NCI-H524 (cell line): ENCODE measurements at regions not wholly inside any gene's neighbourhood (a gene's known extent, or its start where the extent isn't known, plus 50 kb on each side); places are given as distances from the start of the nearest gene placed in this dataset.

Experiments
- DNase-seq, 2 experiments: peaks; one replicate each; lab custom pipeline; 2025; lab: John Stamatoyannopoulos, UW

DNA sequence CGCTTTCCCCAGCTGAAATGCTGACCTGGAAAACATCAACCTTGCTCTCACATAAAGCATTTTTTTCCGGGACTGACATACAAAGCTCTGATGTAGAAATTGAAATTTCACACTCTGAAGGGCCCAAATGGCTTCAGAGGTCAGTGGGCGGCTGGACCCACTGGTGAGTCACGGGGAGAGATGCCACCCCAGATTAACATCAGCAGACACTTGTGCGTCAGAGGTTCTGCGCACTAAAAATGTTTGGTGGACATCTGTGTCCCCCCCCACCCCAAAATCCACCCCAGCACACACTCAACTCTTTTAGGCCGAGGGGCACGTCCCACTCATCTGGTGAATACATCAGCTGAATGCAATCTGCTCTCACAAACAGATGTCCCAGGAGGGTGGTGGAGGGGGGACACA is 208.9 kb downstream of the ASB1 start:
- DNase-seq: no peak

GRCh38 chr2:238636269-238637073 is 209.7 kb downstream of the ASB1 start:
- DNase-seq: no peak

GRCh38 chr2:238638100-238638981 is 209.5 kb upstream of the TWIST2 start:
- no peak for DNase-seq

DNA sequence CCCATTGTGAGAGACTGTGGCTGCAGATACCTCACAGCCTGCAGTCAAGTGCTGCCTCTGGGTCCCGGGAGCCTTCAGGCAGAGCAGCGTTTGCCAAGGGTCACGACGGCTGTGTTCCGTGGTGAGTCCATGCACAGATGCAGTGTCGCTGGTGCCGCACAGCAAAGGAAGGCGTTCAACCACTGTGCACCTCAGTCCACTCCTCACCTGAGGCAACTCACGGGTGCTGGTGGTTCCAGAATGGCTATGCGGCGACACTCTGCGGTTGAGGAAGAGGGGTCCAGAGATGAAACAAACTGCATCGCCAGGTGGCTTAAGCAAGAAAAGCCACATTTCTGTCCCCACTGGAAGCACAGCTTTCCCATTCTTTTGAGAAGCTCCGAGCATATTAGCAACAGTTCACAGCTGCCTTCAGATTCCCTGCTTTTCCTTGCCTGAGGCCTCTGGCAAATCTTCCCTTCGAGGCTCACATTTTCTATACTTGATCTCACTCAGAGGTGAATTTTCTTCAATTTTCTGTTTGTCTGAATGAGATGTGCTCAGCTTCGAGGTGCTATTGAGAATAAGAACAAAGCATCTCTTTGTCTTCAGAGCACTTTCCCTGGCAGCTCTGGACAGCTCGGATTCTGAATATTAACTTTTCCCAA is 208.8 kb upstream of the TWIST2 start:
- no peak for DNase-seq

DNA sequence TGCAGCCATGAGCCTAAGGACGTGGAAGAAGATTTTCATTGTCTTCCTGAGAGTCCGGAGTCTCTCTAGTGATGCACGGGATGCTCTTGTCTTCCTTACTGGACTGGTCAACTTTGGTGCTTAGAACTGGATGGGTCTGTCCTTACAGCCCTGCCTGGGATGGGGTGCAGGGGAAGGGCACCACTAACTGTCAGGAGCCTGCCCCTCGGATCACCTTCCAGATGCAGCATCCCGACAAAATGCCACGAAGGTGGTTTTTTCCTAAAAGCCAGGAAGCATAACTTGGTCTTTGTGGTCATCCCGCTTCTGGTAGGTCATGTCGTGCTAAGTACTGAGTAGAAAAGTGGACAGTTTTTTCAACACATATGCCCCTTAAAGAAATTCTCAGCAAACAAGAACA is 207.4 kb upstream of the TWIST2 start:
- no peak for DNase-seq

DNA sequence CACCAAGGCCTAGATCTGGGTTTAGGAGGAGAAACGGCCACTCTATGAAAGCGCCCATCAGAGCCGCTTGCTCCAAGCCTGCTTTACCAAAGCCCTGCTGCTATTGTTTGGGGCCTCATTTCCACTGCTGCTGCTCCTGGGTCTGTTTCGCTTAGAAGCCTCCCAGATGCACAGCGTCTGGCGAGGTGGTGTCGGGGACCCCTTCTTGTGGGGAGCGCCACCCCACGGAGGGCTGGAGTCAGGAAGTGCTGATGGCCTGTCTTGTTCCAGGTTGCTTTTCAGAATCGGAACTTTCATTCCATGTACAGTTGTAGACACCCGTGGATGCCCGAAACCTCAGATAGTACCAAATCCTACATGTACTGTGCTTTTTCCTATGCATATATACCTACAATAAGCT is 204.9 kb upstream of the TWIST2 start:
- no peak for DNase-seq

DNA sequence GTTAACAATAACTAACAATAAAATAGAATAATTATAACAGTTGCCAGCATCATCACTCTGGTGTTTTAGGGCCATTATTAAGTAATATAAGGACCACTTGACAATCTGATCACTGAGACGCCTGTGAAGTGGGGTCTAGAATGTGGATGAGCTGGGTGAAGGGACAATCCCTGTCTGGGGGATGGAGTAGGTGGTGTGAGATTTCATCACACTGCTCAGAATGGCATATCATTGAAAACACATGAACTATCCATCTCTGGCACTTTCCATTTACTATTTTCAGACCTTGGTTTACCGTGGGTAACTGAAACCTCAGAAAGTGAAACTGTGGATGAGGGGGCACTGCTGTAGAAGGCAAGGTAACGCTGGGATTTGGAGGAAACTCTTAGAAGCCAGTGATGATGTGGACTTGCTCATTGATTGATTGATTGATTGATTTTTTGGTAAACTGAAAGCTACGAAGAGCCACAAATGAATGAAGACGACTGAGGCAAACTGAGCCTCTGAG is 204.4 kb upstream of the TWIST2 start:
- no peak for DNase-seq

GRCh38 chr2:238644095-238645081 is 203.5 kb upstream of the TWIST2 start:
- DNase-seq: no peak

DNA sequence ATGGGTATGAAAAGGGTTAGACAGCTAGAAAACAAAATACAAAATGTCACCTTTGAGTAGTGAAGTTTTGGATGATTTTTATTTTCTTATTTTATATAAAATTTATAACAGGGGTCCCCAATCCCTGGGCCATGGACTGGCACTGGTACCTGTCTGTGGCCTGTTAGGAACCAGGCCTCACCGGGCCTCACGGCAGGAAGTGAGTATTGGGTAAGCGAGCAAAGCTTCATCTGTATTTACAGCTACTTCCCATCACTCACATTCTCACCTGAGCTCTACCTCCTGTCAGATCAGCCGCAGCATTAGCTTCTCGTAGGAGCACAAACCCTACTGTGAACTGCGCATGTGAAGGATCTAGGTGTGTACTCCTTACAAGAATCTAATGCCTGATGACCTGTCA is 202.8 kb upstream of the TWIST2 start:
- DNase-seq: no peak

DNA sequence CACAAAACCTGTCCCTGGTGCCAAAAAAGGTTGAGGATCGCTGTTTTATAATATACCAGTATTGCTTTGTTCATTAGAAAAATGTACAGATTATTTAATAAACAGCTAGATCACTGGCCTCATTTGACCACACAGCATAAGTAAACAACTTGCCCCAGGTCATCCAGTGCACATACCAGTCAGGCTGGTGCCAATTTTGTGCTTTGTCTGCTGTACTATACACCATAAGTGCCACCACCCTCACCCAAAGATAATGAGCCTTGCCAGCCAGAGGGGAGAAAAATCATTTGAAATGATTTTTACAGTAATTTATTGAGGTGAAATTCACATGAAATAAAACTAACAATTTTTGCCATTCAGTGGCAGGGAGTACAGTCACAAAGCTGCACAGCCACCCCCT is 202.2 kb upstream of the TWIST2 start:
- no peak for DNase-seq

DNA sequence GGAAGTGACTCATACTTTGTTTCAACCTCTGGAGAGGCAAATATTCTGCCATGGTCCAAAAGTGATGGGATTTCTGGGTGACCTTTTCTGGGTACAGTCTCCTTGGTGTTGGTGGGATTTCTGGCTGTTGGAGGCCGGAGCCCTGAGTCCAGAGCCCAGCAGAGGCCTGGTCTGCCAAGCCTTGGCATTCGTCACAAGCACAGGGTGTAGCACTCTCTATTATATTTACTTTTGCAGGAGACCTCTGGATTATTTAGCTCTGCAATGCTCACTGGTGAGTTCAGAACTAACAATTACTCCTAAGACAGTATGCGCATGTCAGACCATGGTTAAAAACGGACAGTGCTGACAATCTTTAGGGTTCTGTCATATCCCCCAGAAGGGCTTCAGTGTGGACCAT is 201.6 kb upstream of the TWIST2 start:
- DNase-seq: no peak

DNA sequence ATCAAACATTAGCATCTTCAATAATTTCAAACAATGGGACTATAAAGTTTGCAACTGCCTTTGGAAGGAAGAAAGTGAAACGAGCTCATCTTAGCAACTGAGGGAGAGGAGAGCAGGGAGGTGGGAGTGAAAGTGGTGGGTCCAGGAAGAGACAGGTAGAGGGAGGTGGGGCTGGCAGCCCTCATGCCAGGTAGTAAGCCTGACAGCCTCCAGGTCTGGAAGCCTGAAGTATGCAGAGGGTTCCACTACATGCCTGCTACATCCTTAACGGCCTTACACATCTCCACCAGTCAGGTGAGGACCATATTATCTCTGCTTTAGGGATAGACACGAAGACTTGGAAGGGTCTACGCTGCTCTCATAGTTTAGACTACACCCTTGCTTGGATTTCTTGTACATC is 201.1 kb upstream of the TWIST2 start:
- DNase-seq: no peak

DNA sequence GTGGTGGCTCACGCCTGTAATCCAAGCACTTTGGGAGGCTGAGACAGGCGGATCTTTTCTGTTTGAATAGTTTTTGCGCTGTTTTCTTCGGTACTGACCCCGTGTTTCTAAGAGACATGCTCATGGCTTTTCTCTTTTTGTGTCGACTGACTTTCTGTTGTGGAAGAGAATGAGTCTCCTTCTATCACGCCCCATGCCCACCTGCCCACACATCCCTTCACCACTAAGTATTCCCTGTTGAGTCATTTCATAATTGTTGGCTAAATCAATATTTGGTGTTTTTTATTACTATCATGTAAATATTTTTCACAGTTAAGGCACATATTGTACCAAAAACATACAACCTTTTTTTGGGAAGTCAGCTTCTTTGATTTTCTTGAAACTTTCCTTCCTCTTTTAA is 198.8 kb upstream of the TWIST2 start:
- no peak for DNase-seq

GRCh38 chr2:238649936-238650518 is 197.9 kb upstream of the TWIST2 start:
- no peak for DNase-seq

GRCh38 chr2:238650536-238650935 is 197.3 kb upstream of the TWIST2 start:
- DNase-seq: no peak

DNA sequence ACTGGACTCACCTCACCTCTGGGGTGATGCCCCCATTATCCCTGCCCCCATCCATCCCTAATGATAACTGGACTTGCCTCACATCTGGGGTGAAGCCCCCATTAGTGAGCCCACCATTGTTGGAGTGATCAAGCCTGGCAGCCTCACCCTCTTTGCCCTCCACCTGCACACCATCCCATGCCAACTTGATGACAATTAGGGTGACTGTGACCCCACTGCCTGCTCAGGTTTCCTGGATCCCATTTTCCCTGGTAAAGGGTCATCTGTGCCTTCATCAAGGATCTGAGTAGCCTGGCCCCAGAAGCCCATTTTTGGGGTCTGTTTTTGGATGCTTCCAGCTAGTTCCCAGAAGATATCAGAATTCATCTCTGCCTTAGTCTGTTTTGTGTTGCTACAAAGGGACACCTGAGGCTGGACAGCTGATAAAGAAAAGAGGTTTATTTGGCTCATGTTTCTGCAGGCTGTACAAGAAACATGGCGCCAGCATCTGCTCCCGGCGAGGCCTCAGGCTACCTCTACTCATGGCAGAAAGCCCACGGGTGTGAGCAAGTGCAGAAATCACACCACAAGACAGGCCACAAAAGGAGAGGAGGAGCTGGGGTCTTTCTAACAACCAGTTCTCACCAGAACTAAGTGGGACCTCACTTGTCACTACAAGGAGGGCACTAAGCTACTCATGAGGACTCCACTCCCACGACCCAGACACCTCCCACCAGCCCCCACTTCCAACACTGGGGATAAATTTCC is 196.4 kb upstream of the TWIST2 start:
- no peak for DNase-seq

DNA sequence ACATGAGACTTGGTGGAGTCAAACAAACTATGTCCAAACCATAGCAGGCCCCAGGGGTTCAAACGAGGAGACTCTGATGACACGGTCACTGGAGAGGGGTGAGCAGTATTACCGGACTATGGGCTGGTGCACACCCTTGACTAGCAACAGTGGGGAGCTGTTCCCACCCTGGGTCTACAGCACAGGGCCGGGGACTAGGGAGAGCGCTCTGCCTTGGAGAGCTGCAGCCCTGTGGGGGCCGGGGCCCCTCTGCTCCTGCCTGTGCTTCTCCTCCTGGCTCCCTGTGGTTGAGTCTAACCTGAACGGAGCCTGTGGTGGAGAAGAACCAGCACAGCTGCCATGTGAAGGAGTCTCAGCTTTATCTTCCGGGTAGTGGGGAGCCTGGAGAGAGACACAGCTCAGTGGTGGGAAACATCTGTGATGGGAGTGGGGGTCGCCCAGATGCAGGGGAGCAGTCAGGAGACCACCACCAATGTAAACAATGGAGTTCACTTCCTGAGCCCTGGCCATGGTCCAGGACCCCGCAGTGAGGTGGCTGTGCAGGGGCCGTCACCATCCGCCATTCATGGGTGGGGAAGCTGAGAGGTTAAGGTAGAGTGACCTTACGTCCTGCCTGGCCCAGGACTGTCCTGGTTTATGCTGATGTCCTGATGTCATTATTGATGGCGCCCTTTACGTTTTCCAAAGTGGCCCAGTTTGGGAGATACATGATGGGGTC is 195.7 kb upstream of the TWIST2 start:
- no peak for DNase-seq

DNA sequence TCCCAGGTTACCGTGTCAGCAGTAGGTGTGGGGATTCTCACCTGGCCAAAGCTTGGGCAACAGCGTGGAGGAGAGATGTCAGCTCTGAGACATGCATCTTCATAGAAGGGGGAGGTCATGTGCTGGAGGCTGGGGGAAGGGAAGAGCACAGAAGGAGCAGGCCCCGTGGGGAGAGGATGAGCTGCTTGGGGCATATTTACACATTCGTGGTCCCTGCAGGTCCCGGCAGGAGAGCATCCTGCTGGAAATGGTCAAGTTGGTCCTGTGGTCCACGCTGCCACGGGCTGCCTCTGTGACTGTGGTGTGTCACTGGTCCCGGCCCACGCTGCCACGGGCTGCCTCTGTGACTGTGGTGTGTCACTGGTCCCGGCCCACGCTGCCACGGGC is 195.1 kb upstream of the TWIST2 start:
- DNase-seq: no peak

DNA sequence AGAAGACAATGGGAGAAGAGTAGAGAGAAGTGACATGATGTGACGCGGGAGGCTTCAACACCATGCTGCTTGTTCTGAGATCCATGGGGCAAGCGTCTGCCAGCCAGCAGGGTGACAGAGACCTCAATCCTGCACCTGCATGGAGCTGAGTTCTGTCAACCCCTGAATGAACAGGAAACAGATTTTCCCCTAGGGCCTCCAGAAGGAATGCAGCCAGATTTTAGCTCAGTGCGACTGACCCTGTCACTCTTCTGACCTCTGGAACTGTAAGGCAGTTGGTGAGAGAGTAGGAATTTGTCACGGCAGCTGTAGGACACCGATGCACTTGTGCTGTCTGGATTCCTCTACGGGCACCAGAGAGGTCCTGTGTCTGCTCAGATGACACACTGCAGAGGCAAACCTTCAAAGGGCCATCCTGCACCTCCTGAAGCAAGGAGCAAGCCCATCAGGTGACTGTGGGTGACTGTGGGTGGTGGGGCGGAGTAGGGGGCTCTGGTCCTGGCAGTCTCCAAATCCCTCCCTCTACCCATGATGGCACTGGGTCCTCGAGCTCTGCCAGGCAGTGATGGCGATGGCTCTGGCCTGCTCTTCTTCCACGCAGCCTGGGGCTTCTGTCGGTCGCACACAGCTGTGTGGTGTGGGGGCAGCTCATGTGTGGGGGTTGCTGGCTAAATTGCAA is 194.3 kb upstream of the TWIST2 start:
- DNase-seq: no peak
